Tibial nerve (tissue), 4 donors: ENCODE measurements at regions not wholly inside any gene's neighbourhood (a gene's known extent, or its start where the extent isn't known, plus 50 kb on each side); places are given as distances from the start of the nearest gene placed in this dataset.

Source experiments
- DNase-seq, 2 donors: peaks; one replicate each; pipeline ENCODE4 v3.0.0-alpha.2; 2019; ENCODE audit warnings: low spot score in 2 of 2
- H3K27ac ChIP-seq, 4 donors: fragments of 200-600 bp; sonication (generic) in 3 of 4; one replicate each; pipeline ENCODE4 v1.5.1; 2017 to 2019; ENCODE audit warnings: mild to moderate bottlenecking in 1 of 4
- H3K27me3 ChIP-seq, 2 donors: fragments of 200-600 bp; sonication (generic) in 1 of 2; one replicate each; pipeline versions ENCODE4 v1.5.1 to v1.6.0; 2017 to 2019
- H3K36me3 ChIP-seq, 3 donors: fragments of 200-600 bp; sonication (generic); one replicate each; pipeline ENCODE4 v1.5.1; 2018 to 2019
- H3K4me1 ChIP-seq, 4 donors: fragments of 200-600 bp; sonication (generic) in 3 of 4; one replicate each; pipeline ENCODE4 v1.5.1; 2017 to 2019
- H3K4me3 ChIP-seq, 4 donors: fragments of 200-600 bp; sonication (generic) in 3 of 4; one replicate each; pipeline ENCODE4 v1.5.1; 2017 to 2019; ENCODE audit warnings: mild to moderate bottlenecking in 1 of 4, moderate library complexity in 1 of 4
- H3K9me3 ChIP-seq, 4 donors: fragments of 200-600 bp; sonication (generic) in 3 of 4; one replicate each; pipeline ENCODE4 v1.5.1; 2017 to 2019
- EP300 ChIP-seq, 2 donors: sonication (generic); formaldehyde crosslinking; IDR thresholded peaks; one replicate each; pipeline ENCODE4 v1.6.1; 2017; ENCODE audit warnings: antibody characterized with exemption in 2 of 2, mild to moderate bottlenecking in 1 of 2
- POLR2A ChIP-seq, 2 donors: fragments of 450-650 bp; IDR thresholded peaks; one replicate each; pipeline ENCODE4 v1.6.1; 2017; ENCODE audit warnings: antibody characterized with exemption in 2 of 2, mild to moderate bottlenecking in 2 of 2, moderate library complexity in 2 of 2
- WGBS, 2 donors: methylation state at CpG; one replicate each; pipeline ENCODE4 v1.1.5; 2018; 5-methylcytosine and 5-hydroxymethylcytosine counted together
- TF ChIP-seq, protein P1 (sequence below), 5 experiments: fragments of 200-600 bp in 3 of 5; fragments of 450-650 bp in 2 of 5; sonication (generic) in 3 of 5; IDR thresholded peaks; one replicate each; pipeline ENCODE4 v1.5.1; 2016 to 2019; ENCODE audit warnings: antibody characterized with exemption in 5 of 5, mild to moderate bottlenecking in 3 of 5, moderate library complexity in 2 of 5

DNA sequence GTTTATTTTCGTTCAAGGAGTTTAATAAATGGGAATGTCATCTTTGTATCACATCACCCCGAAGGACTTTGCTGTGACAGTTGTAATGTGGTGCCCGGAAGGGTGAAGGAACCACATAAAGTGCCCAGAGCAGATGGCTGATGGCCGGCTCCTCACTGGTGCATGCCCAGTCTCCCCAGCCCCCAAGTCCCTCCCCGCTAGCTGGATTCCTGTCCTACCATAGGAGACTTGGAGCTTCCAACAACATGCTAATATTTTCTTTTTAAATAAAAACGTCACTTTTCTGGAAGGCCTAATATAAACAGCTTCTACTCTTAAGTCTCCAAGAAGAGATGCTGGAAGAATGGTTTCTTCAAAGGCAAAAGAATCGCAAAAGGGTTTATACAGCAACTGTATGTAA lies 273.9 kb upstream of the LRTM1 start:
- Histone ChIP-seq H3K27me3 (no peaks in the 10 kb centered on the region), H3K9me3 (no peaks in the 10 kb centered on the region), H3K36me3 (no peaks in the 10 kb centered on the region), H3K4me1 (no peaks in the 10 kb centered on the region), H3K27ac (no peak overlapping the region), H3K4me3 (no peak overlapping the region)
- 83 to 86% methylated on average over 7 of the region's 7 CpGs for WGBS, 2 donors
- DNase-seq: no peak
- TF ChIP-seq, protein P1, sequence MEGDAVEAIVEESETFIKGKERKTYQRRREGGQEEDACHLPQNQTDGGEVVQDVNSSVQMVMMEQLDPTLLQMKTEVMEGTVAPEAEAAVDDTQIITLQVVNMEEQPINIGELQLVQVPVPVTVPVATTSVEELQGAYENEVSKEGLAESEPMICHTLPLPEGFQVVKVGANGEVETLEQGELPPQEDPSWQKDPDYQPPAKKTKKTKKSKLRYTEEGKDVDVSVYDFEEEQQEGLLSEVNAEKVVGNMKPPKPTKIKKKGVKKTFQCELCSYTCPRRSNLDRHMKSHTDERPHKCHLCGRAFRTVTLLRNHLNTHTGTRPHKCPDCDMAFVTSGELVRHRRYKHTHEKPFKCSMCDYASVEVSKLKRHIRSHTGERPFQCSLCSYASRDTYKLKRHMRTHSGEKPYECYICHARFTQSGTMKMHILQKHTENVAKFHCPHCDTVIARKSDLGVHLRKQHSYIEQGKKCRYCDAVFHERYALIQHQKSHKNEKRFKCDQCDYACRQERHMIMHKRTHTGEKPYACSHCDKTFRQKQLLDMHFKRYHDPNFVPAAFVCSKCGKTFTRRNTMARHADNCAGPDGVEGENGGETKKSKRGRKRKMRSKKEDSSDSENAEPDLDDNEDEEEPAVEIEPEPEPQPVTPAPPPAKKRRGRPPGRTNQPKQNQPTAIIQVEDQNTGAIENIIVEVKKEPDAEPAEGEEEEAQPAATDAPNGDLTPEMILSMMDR (IDR thresholded peaks at IDR 0.05): no peak
- TF ChIP-seq EP300 (IDR thresholded peaks at IDR 0.05) (no peak), POLR2A (IDR thresholded peaks at IDR 0.05) (no peak)

DNA sequence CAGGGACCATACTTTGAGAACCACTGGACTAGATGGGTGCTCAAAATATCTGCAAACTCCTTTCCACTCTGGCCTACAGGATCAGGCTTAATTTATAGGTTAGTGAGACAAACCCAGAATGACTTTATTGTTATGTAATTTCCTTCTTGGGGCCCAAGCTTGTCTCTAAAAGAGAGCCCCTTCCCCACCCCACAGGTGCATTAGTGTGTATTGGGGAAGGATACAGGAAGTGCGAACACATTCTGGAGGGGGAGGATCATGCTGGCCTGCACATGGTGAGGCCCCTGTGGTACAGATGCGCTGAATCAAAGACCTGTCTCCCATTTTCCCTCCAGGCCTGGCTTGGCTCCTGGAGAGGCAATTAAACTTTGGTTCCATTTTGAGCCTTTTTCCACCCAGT lies 273.0 kb upstream of the LRTM1 start:
- Histone ChIP-seq H3K4me3 (no peak overlapping the region), H3K4me1 (no peaks in the 10 kb centered on the region), H3K27ac (no peak overlapping the region), H3K36me3 (no peaks in the 10 kb centered on the region), H3K27me3 (no peaks in the 10 kb centered on the region), H3K9me3 (no peaks in the 10 kb centered on the region)
- TF ChIP-seq EP300 (IDR thresholded peaks at IDR 0.05) (no peak), POLR2A (IDR thresholded peaks at IDR 0.05) (no peak)
- WGBS, 2 donors: 67 to 74% methylated on average over 2 of the region's 2 CpGs
- no peak for DNase-seq

DNA sequence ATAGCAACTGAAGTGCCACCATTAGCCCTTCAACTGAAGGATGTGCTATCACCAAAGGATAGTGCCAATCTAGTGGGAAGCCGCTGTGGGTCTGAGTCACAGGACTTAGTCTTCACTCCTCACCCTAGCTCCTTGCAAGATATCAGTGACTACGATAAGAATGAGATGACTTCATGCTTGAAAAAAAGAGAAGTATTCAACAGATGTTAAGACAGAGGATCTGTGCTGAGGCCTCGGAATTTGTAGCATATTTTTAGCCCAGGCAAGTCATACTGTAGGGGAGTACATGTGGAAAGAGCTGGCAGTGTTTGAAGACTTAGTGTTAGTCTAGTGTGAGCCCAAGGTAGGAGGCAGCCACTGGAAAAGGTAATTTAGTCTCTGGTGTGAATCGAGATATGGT lies 270.7 kb upstream of the LRTM1 start:
- Histone ChIP-seq H3K27ac (no peak overlapping the region), H3K4me3 (no peak overlapping the region), H3K27me3 (no peaks in the 10 kb centered on the region), H3K36me3 (no peaks in the 10 kb centered on the region), H3K4me1 (no peaks in the 10 kb centered on the region), H3K9me3 (no peaks in the 10 kb centered on the region)
- 74 to 77% methylated on average over 4 of the region's 4 CpGs for WGBS, 2 donors
- DNase-seq: no peak
- TF ChIP-seq, protein P1 (IDR thresholded peaks at IDR 0.05): no peak
- TF ChIP-seq EP300 (IDR thresholded peaks at IDR 0.05): no peak
- TF ChIP-seq POLR2A (IDR thresholded peaks at IDR 0.05): no peak

DNA sequence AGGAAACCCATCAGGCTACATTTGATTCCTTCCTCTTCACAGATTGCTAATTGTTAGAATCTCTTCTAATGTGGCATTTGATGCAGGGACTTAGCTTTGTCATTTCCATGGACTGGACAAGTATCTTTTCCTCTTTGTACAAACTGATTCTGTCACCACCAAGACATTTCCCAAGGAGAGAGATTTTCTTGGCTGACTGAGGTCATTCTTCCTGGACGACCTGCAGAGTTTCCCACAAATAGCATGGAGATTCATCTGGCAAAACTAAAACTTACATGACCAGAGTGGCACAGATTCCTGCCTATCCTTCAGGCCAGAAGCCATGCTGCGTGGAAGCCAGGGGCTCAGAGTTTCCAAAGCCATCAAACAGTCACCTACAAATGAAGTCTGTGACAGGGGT lies 269.2 kb upstream of the LRTM1 start:
- H3K27ac ChIP-seq: no peak overlapping the region
- no peak for DNase-seq
- no peaks in the 10 kb centered on the region for H3K36me3 ChIP-seq
- H3K4me3 ChIP-seq: no peak overlapping the region
- H3K4me1 ChIP-seq: no peaks in the 10 kb centered on the region
- H3K9me3 ChIP-seq: no peaks in the 10 kb centered on the region
- no peaks in the 10 kb centered on the region for H3K27me3 ChIP-seq
- WGBS, 2 donors: 73 to 81% methylated on average over 2 of the region's 2 CpGs
- TF ChIP-seq, protein P1 (IDR thresholded peaks at IDR 0.05): no peak
- TF ChIP-seq EP300 (IDR thresholded peaks at IDR 0.05): no peak
- TF ChIP-seq POLR2A (IDR thresholded peaks at IDR 0.05): no peak

DNA sequence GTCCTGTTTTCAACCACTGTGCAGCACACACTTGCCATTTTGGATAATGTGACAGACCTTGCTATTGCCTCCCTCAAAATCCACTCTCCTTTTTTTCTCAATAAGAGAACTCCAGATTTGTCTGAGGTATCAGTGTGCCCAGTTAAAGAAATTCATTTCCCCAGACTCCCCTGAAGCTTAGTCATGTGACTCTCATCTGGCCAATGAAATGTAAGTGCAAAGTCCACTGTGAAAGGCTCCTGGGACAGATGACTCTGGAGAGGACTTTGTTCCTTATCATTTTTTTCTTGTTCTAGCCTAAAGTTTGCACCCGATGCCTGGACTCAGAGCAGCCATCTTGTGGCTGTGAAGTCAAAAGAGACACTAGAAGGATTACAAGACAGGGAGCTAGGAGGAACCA lies 268.6 kb upstream of the LRTM1 start:
- DNase-seq: no peak
- Histone ChIP-seq H3K36me3 (no peaks in the 10 kb centered on the region), H3K4me1 (no peaks in the 10 kb centered on the region), H3K27me3 (no peaks in the 10 kb centered on the region), H3K9me3 (no peaks in the 10 kb centered on the region), H3K27ac (no peak overlapping the region), H3K4me3 (no peak overlapping the region)
- 65 to 91% methylated on average over 1 of the region's 1 CpG for WGBS, 2 donors
- no peak for TF ChIP-seq EP300 (IDR thresholded peaks at IDR 0.05)
- no peak for TF ChIP-seq POLR2A (IDR thresholded peaks at IDR 0.05)
- TF ChIP-seq, protein P1 (IDR thresholded peaks at IDR 0.05): no peak

DNA sequence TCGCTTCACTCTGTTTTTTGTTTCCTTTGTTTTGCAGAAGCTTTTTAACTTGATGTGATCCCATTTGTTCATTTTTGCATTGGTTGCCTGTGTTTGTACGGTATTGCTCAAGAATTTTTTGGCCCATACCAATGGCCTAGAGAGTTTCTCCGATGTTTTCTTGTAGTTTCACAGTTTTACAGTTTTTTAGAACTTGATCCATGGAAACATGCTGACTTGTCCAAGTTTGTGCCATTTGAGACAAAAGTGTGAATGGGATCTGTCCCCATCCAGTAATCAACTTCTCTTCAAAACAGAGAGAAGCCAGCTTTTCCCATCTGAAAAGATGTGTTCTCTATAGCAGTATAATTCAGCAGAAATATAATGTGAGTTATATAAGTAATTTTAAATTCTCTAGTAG lies 266.5 kb upstream of the LRTM1 start:
- WGBS, 2 donors: 84 to 86% methylated on average over 3 of the region's 3 CpGs

More for the DNA sequence above, 266.5 kb upstream of the LRTM1 start:
- Histone ChIP-seq H3K9me3 (no peaks in the 10 kb centered on the region), H3K36me3 (no peaks in the 10 kb centered on the region), H3K4me1 (no peaks in the 10 kb centered on the region), H3K27me3 (no peaks in the 10 kb centered on the region), H3K4me3 (no peak overlapping the region), H3K27ac (no peak overlapping the region)
- DNase-seq: no peak
- TF ChIP-seq EP300 (IDR thresholded peaks at IDR 0.05): no peak
